ENCODE measurements at regions not wholly inside any gene's neighbourhood (a gene's known extent, or its start where the extent isn't known, plus 50 kb on each side); places are given as distances from the start of the nearest gene placed in this dataset.

DNA sequence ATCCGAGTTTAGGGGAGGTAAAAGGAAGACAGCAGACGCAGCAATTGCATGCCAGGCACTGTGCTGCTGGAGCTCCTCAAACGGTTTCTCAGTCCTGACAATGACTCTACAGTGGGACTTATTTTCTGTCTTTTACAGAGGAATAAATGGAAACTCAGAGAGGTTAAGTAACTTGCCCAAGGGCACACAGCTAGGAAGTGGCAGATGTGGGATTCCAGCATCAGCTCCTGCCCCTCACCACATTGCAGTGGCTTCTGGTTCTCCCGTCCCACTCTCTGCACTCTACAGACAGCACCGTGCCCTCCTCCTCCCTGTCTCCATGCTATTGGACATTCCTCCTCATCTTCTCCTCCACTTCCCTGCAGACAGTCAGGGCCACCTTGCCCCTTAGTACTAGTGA, 74.2 kb upstream of the KSR1 start:
- Mint-ChIP-seq H3K4me1 (ENCODE audit: insufficient read depth, unreplicated experiment) (peaks cover 6% of the 10 kb centered on the region), H3K27ac (ENCODE audit: low read depth, unreplicated experiment) (no peak overlapping the region), H3K4me3 (ENCODE audit: unreplicated experiment) (no peak overlapping the region), H3K9me3 (ENCODE audit: unreplicated experiment) (no peaks in the 10 kb centered on the region), H3K36me3 (ENCODE audit: insufficient read depth, unreplicated experiment) (no peaks in the 10 kb centered on the region), H3K27me3 (ENCODE audit: insufficient read depth, unreplicated experiment) (no peaks in the 10 kb centered on the region)
- POLR2A ChIA-PET: interaction anchor here (0.7 to 1.2 kb wide), 3 partner anchors 31 to 661 kb away, joined by 3 to 4 read pairs (median 3); partner anchors contain the start of gene NLK
- no peak for DNase-seq (ENCODE audit: unreplicated experiment)
- intact Hi-C loops (cut with micrococcal nuclease): no loop called here
- BruUV-seq (replicated peaks): no TSS peak
- TF ChIP-seq, protein P1, sequence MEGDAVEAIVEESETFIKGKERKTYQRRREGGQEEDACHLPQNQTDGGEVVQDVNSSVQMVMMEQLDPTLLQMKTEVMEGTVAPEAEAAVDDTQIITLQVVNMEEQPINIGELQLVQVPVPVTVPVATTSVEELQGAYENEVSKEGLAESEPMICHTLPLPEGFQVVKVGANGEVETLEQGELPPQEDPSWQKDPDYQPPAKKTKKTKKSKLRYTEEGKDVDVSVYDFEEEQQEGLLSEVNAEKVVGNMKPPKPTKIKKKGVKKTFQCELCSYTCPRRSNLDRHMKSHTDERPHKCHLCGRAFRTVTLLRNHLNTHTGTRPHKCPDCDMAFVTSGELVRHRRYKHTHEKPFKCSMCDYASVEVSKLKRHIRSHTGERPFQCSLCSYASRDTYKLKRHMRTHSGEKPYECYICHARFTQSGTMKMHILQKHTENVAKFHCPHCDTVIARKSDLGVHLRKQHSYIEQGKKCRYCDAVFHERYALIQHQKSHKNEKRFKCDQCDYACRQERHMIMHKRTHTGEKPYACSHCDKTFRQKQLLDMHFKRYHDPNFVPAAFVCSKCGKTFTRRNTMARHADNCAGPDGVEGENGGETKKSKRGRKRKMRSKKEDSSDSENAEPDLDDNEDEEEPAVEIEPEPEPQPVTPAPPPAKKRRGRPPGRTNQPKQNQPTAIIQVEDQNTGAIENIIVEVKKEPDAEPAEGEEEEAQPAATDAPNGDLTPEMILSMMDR (IDR thresholded peaks at IDR 0.05; ENCODE audit: unreplicated experiment): no peak
- CTCF ChIA-PET: interaction anchor here (0.7 to 4.1 kb wide), 8 partner anchors 12 to 220 kb away, joined by 3 to 15 read pairs (median 3); no protein-coding TSS in a partner anchor

- BruUV-seq (replicated peaks): no TSS peak
- H3K9me3 Mint-ChIP-seq (ENCODE audit: unreplicated experiment): no peaks in the 10 kb centered on the region
- DNase-seq (ENCODE audit: unreplicated experiment): peak; percentile 99
- H3K4me1 Mint-ChIP-seq (ENCODE audit: insufficient read depth, unreplicated experiment): peaks cover 6% of the 10 kb centered on the region
- H3K27me3 Mint-ChIP-seq (ENCODE audit: insufficient read depth, unreplicated experiment): no peaks in the 10 kb centered on the region
- ChIA-PET CTCF (interaction anchor here (0.6 to 2.1 kb wide), 10 partner anchors 24 to 218 kb away, joined by 3 to 9 read pairs (median 3); no protein-coding TSS in a partner anchor), POLR2A (interaction anchor here (0.5 to 1.8 kb wide), 10 partner anchors 18 to 457 kb away, joined by 3 to 9 read pairs (median 3); partner anchors contain the start of gene KSR1)
- TF ChIP-seq, protein P1 (IDR thresholded peaks at IDR 0.05; ENCODE audit: unreplicated experiment): peak; percentile 12
- H3K27ac Mint-ChIP-seq (ENCODE audit: low read depth, unreplicated experiment): no peak overlapping the region
- no peaks in the 10 kb centered on the region for H3K36me3 Mint-ChIP-seq (ENCODE audit: insufficient read depth, unreplicated experiment)
- H3K4me3 Mint-ChIP-seq (ENCODE audit: unreplicated experiment): no peak overlapping the region
- intact Hi-C loops (cut with micrococcal nuclease): no loop called here
Observed at GRCh38 chr17:27384261-27384701, 72.0 kb upstream of the KSR1 start.

DNA sequence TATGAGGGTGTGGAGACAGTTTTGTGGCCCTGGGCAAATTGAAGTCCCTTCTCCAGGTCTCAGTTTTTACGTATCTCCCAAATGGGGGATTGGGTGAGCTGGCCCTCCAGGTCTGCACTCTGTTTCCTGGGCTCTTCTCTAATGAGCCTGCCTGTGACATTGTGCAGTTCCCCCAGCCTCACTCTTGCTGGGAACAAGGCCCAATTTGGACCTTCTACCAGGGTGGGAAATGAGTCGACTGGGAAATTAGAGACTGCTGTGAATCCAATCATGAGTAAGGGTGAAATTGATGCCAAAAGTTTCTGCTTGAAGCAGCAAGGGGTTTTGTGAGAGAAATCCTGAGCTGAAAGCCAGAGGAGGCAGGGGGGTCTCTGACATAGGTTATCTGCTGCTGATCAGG, 71.5 kb upstream of the KSR1 start:
- Mint-ChIP-seq H3K4me1 (ENCODE audit: insufficient read depth, unreplicated experiment) (peaks cover 6% of the 10 kb centered on the region), H3K27me3 (ENCODE audit: insufficient read depth, unreplicated experiment) (no peaks in the 10 kb centered on the region), H3K36me3 (ENCODE audit: insufficient read depth, unreplicated experiment) (no peaks in the 10 kb centered on the region), H3K4me3 (ENCODE audit: unreplicated experiment) (no peak overlapping the region), H3K27ac (ENCODE audit: low read depth, unreplicated experiment) (no peak overlapping the region), H3K9me3 (ENCODE audit: unreplicated experiment) (no peaks in the 10 kb centered on the region)
- ChIA-PET POLR2A (interaction anchor here (0.6 to 1.8 kb wide), 10 partner anchors 12 to 168 kb away, joined by 3 to 9 read pairs (median 3); partner anchors contain the start of gene KSR1), CTCF (interaction anchor here (0.6 to 2.1 kb wide), 11 partner anchors 12 to 218 kb away, joined by 3 to 9 read pairs (median 3); no protein-coding TSS in a partner anchor)
- intact Hi-C loops (cut with micrococcal nuclease): no loop called here
- DNase-seq (ENCODE audit: unreplicated experiment): no peak
- no TSS peak for BruUV-seq (replicated peaks)
- TF ChIP-seq, protein P1 (IDR thresholded peaks at IDR 0.05; ENCODE audit: unreplicated experiment): no peak

DNA sequence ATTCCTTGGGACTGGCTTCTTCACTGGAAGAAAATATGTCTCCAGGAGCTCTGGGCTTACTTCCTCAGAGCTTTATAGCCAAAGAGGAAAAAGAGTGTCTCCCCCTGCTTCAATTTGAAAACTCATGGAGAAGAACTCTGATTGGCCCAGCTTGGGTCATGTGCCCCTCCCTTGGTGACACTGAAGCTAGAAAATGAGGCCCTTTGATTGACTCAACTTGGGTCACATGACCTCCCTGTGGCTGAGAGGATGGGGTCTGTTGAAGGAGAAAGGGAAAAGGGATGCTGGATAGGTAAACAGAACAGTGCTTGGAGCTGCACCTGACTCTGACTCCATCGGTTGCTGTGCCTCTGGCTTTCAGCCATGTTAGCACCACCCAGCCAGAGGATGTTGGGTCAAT, 70.6 kb upstream of the KSR1 start:
- no peak overlapping the region for H3K27ac Mint-ChIP-seq (ENCODE audit: low read depth, unreplicated experiment)
- no TSS peak for BruUV-seq (replicated peaks)
- H3K4me3 Mint-ChIP-seq (ENCODE audit: unreplicated experiment): no peak overlapping the region
- no peaks in the 10 kb centered on the region for H3K9me3 Mint-ChIP-seq (ENCODE audit: unreplicated experiment)
- intact Hi-C loops (cut with micrococcal nuclease): no loop called here
- H3K36me3 Mint-ChIP-seq (ENCODE audit: insufficient read depth, unreplicated experiment): no peaks in the 10 kb centered on the region
- no peaks in the 10 kb centered on the region for H3K4me1 Mint-ChIP-seq (ENCODE audit: insufficient read depth, unreplicated experiment)
- ChIA-PET POLR2A (interaction anchor here (0.8 to 1.8 kb wide), 3 partner anchors 11 to 92 kb away, joined by 3 to 9 read pairs (median 3); partner anchors contain the start of gene WSB1), CTCF (interaction anchor here (0.6 to 2.1 kb wide), 6 partner anchors 11 to 217 kb away, joined by 3 to 9 read pairs (median 4); no protein-coding TSS in a partner anchor)
- no peaks in the 10 kb centered on the region for H3K27me3 Mint-ChIP-seq (ENCODE audit: insufficient read depth, unreplicated experiment)
- DNase-seq (ENCODE audit: unreplicated experiment): no peak
- TF ChIP-seq, protein P1 (IDR thresholded peaks at IDR 0.05; ENCODE audit: unreplicated experiment): no peak
